ENCODE measurements at regions not wholly inside any gene's neighbourhood (a gene's known extent, or its start where the extent isn't known, plus 50 kb on each side); places are given as distances from the start of the nearest gene placed in this dataset.

DNA sequence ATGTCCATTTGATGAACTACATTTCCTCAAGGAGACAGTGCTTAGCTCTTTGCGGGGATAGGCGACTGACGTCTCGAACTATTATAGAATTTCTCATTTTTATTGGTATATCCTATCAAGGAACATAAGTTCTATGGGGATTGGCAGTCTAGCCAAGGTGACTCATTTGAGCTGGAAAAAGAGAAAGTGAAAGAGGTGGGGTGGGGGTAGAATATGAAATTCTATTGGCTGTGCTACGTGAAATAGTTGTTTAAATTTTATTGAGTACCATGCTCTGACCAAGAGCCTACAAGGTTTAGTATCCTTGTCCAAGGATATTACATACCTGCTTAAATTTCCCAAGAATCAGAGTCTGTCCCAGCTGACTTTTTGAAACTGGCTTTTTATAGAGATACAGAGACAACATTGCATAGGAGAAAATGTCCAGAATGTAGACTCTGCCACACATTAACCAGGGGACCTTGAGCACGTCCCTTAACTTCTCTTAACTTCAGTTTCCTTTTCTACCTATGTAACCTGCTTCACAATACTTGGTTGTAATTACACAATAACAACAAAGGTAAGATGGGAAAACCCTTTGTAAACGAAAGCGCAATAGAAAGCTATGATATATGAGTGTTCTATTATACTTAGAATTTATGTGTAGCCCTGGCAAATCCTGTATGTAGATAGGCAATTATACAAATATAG, 226.4 kb upstream of the WWC1 start:
- H4K20me1 ChIP-seq (ENCODE audit: control insufficient read depth, insufficient read depth), result no peaks in the 10 kb centered on the region
- ChIA-PET RAD21 (ENCODE audit: unreplicated experiment) (no interaction called here), SMC1A (ENCODE audit: uncharacterized antibody, unreplicated experiment) (interaction anchor here (1.2 to 1.3 kb wide), 2 partner anchors 11 to 26 kb away, joined by 3 read pairs; no protein-coding TSS in a partner anchor), CTCF (interaction anchor here (0.7 to 1.6 kb wide), 3 partner anchors 11 to 16 kb away, joined by 3 read pairs; no protein-coding TSS in a partner anchor), POLR2A (no interaction called here)
- FAIRE-seq, result no peak
- no peak overlapping the region for H3K4me3 ChIP-seq
- peak; percentile 19; the same call in 1 of the 3 replicates for ATAC-seq
- H3K9ac ChIP-seq (ENCODE audit: control insufficient read depth, insufficient read depth, low read length), result no peak overlapping the region
- WGBS (ENCODE audit: insufficient coverage, insufficient replicate concordance, low lambda C conversion rate, missing lambda C conversion rate), result 67% methylated on average over 8 of the region's 8 CpGs
- peaks cover 0 to 2% of the 10 kb centered on the region in 2 experiments; a peak in 1 of 4 replicates for H3K27me3 ChIP-seq (replicated peaks in 1 of 2; ENCODE audit: control insufficient read depth in 2 of 2, insufficient read depth in 2 of 2, low read length in 1 of 2)
- TF ChIP-seq, protein P1, sequence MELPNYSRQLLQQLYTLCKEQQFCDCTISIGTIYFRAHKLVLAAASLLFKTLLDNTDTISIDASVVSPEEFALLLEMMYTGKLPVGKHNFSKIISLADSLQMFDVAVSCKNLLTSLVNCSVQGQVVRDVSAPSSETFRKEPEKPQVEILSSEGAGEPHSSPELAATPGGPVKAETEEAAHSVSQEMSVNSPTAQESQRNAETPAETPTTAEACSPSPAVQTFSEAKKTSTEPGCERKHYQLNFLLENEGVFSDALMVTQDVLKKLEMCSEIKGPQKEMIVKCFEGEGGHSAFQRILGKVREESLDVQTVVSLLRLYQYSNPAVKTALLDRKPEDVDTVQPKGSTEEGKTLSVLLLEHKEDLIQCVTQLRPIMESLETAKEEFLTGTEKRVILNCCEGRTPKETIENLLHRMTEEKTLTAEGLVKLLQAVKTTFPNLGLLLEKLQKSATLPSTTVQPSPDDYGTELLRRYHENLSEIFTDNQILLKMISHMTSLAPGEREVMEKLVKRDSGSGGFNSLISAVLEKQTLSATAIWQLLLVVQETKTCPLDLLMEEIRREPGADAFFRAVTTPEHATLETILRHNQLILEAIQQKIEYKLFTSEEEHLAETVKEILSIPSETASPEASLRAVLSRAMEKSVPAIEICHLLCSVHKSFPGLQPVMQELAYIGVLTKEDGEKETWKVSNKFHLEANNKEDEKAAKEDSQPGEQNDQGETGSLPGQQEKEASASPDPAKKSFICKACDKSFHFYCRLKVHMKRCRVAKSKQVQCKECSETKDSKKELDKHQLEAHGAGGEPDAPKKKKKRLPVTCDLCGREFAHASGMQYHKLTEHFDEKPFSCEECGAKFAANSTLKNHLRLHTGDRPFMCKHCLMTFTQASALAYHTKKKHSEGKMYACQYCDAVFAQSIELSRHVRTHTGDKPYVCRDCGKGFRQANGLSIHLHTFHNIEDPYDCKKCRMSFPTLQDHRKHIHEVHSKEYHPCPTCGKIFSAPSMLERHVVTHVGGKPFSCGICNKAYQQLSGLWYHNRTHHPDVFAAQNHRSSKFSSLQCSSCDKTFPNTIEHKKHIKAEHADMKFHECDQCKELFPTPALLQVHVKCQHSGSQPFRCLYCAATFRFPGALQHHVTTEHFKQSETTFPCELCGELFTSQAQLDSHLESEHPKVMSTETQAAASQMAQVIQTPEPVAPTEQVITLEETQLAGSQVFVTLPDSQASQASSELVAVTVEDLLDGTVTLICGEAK (IDR thresholded peaks at IDR 0.05; ENCODE audit: borderline replicate concordance), result peak; percentile 70
- TF ChIP-seq, protein P2, sequence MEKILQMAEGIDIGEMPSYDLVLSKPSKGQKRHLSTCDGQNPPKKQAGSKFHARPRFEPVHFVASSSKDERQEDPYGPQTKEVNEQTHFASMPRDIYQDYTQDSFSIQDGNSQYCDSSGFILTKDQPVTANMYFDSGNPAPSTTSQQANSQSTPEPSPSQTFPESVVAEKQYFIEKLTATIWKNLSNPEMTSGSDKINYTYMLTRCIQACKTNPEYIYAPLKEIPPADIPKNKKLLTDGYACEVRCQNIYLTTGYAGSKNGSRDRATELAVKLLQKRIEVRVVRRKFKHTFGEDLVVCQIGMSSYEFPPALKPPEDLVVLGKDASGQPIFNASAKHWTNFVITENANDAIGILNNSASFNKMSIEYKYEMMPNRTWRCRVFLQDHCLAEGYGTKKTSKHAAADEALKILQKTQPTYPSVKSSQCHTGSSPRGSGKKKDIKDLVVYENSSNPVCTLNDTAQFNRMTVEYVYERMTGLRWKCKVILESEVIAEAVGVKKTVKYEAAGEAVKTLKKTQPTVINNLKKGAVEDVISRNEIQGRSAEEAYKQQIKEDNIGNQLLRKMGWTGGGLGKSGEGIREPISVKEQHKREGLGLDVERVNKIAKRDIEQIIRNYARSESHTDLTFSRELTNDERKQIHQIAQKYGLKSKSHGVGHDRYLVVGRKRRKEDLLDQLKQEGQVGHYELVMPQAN (conservative IDR thresholded peaks at IDR 0.05), result no peak
- DNase-seq (ENCODE audit: low read depth, low spot score), result no peak
- no peak overlapping the region for H3K4me2 ChIP-seq (ENCODE audit: control insufficient read depth, insufficient read depth)
- H3K9me3 ChIP-seq (replicated peaks; ENCODE audit: control insufficient read depth, insufficient read depth, low read length), result no peaks in the 10 kb centered on the region
- no peaks in the 10 kb centered on the region for H3K36me3 ChIP-seq (ENCODE audit: control insufficient read depth in 2 of 2, insufficient read depth in 2 of 2, low read length in 1 of 2)
- H3K4me1 ChIP-seq (ENCODE audit: control insufficient read depth, insufficient read depth, low read length), result no peaks in the 10 kb centered on the region
- no peaks in the 10 kb centered on the region for H3K79me2 ChIP-seq (ENCODE audit: control insufficient read depth, insufficient read depth, low read length)
- intact Hi-C loops (cut with micrococcal nuclease; ENCODE audit: unreplicated experiment) (no loop called here), in situ Hi-C loops (cut with MboI) (no loop called here)
- no peak overlapping the region for H3K27ac ChIP-seq (ENCODE audit: control insufficient read depth, insufficient read depth)
- no TSS peak for BruUV-seq (replicated peaks)
- H2AFZ ChIP-seq (ENCODE audit: control insufficient read depth, low read depth, low read length), result no peak overlapping the region

Measured in GM12878 (cell line).